Activated CD4-positive, CD25-positive, alpha-beta regulatory T cell treated with anti-CD3 and anti-CD28 coated beads, Interleukin-2, amount 50 U/mL, for 24 hours (primary cell): ENCODE measurements at regions not wholly inside any gene's neighbourhood (a gene's known extent, or its start where the extent isn't known, plus 50 kb on each side); places are given as distances from the start of the nearest gene placed in this dataset.
"Not testable (repeated sequence)": the region's sequence is repeated elsewhere in the genome, so short reads cannot be mapped to it uniquely, and the experiment has no call there.

Experiments used
- ATAC-seq, 2 donors: fragments of 150-1000 bp; cut with Tn5 transposase; one replicate each; pipeline ENCODE4 v1.10.0; 2021; ENCODE audit warnings: mild to moderate bottlenecking in 1 of 2, moderate library complexity in 1 of 2

- no peak for ATAC-seq
Observed at GRCh38 chr14:71754422-71755095, 177.7 kb upstream of the RGS6 start.

- no peak for ATAC-seq
Observed at GRCh38 chr14:71758229-71758951, 173.8 kb upstream of the RGS6 start.

DNA sequence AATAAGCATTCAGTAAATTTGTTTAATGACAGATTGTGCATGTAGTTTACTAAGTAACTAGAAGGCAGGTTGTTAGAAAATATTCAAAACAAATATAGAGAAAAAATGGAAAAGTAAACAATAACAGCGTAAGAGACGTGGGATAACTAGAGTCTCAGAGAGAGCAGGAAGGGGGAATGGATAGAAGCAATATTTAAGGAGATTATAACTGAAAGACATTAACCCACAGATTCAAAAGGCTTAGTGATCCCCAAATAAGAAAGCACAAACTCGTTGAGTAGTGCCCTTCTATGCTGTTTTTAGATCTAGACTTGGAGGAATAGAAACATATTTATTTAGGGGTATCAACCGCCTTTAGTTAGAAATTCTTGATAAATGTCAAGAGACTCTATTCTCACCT is 169.7 kb upstream of the RGS6 start:
- no peak for ATAC-seq

DNA sequence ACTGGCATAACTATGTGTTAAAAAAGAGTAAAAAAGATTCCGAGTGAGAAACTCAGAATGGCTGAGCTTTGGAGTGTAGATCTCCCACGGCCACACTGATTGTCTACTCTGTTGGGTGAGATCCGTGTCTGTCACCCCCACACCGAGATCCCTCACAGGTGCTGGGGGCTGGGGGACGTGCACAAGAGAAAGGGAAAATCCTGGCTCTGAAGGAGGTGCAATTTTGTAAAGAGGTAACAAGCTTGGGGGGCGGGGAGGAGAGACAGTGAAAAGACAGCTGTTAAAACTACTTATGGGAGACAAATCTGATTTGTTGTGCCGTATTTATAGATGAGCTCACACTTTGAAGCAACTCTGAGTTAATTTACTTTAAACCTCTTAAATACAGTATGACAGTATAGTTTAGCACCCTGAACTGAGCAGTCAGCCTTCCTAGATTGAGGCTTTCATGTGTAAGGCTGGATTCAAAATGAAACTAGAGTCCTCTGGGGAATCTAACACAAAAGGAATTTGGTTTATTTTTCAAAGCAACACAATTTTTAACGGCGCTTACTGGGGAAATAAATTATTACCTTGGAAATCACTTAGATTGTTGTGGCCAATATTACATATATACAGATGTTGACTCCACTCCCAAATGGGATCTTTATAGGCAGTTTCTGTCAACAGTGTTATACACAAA is 167.4 kb upstream of the RGS6 start:
- no peak for ATAC-seq

- ATAC-seq, result no peak
Observed at GRCh38 chr14:71765505-71765904, 166.7 kb upstream of the RGS6 start.

DNA sequence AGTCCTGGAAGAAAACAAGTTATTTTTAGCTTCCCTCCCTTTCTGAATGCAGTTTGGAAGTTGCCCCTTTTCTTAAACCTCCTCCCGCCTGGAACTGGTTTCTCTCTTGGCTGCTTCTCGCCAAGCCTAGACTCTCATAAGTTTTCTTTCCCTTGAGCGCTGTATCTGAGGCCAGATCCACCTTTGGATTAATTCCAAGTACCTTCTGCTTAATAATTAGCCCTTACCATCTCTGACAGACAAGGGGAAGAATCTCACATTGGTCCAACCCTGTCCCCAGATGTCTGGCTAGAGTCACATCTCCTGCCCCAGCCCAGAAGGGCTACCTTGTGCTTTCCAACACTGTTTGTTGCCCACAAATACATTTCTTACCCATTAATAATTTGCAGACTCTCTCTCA is 161.8 kb upstream of the RGS6 start:
- ATAC-seq, result no peak

DNA sequence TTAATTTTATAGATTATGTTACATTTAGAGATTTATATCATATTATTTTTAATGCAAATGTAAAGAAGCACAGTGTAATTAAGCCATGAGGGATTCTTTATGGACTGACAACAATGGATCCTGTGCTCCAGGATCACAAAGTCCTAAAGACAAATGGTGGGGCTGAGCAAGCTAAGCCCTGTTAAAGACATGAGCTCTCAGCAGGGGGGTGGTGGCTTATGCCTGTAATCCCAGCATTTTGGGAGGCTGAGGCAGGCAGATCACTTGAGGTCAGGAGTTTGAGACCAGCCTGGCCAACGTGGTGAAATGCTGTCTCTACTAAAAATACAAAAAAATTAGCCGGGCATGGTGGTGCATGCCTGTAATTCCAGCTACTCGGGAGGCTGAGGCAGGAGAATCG is 160.8 kb upstream of the RGS6 start:
- not testable (repeated sequence) for ATAC-seq

GRCh38 chr14:71771996-71772395 is 160.2 kb upstream of the RGS6 start:
- not testable (repeated sequence) for ATAC-seq

DNA sequence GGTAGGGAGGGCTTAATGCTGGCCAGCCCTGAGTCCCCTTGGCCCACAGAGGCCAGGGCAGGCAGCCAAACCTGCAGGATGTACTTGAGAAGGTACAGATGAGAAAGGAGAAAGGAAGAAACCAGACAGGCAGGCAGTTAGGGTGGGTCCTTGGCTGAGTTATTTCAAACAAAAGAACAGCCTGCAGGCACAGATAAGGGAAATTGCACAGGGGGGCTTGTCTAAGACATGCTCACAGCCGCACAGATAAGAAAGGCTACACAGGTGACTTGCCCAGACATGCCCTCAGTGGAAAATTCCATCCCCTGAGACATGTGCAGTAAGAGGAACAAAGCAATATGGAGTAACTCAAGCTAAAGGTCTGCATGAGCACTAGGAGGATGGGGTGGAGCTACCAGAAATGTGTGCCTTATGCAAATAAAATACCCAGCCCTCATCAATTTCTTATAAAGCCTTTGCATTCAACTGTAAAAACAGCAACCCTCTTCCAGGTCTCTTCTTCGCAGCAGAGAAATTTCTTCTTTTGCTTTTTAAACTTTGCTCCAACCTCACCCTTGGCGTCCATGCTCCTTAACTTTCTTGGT is 158.2 kb upstream of the RGS6 start:
- ATAC-seq, result no peak

GRCh38 chr14:71776471-71777360 is 155.5 kb upstream of the RGS6 start:
- no peak for ATAC-seq

GRCh38 chr14:71780075-71780474 is 152.2 kb upstream of the RGS6 start:
- no peak for ATAC-seq

DNA sequence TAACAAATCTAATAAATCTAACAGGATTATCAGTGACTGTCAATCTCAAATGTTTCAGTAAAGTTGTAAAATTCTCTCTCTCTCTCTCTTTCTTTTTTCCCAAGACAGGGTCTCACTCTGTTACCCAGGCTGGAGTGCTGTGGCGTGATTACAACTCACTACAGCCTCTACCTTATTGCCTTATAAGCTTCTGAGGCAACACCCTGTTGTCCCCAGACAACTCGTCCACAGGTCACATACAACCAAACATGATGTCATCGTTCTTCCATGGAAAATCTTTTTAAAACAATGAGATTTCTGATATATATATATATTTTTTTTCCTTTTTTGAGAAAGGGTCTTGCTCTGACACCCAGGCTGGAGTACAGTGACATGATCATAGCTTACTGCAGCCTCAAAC is 151.4 kb upstream of the RGS6 start:
- no peak for ATAC-seq

GRCh38 chr14:71783088-71783487 is 149.1 kb upstream of the RGS6 start:
- no peak for ATAC-seq

- ATAC-seq, result no peak
Observed at GRCh38 chr14:71783786-71784185, 148.4 kb upstream of the RGS6 start.

DNA sequence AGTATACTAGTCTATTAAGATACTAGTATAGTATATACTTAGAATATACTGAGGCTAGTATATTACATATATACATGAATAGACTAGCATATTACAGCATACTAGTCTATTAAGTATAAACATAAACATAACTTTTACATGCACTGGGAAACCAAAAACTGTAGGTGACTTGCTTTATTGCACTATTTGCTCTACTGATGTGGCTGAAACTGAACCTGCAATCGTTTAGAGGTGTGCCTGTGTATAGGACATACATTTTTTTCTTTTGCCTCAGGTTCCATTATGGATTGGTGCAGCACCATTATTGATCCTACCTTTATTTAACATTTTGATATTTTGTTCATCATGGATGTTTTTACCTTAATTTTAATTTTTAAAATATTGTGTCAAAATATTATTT is 143.2 kb upstream of the RGS6 start:
- no peak for ATAC-seq

DNA sequence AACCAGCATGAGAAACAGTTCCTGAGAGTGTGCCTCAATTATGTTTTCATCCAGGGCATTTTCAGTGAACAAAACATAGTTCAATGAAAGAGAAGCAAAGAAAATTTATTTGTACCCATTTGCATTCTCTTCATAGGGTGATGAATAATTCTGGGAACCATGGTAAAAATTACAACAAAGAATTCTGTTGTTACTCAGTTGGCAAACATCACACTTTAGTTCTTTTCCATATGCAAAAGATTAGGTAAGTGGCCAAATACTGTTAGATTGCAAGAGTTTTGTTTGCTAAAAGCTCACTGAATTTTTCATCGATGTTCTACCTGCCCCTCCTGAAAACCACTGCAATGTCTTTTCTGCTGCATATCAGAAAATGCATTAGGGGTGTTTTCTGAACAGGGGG is 132.4 kb upstream of the RGS6 start:
- ATAC-seq, result no peak

- ATAC-seq, result no peak
Observed at GRCh38 chr14:71800878-71801277, 131.4 kb upstream of the RGS6 start.

DNA sequence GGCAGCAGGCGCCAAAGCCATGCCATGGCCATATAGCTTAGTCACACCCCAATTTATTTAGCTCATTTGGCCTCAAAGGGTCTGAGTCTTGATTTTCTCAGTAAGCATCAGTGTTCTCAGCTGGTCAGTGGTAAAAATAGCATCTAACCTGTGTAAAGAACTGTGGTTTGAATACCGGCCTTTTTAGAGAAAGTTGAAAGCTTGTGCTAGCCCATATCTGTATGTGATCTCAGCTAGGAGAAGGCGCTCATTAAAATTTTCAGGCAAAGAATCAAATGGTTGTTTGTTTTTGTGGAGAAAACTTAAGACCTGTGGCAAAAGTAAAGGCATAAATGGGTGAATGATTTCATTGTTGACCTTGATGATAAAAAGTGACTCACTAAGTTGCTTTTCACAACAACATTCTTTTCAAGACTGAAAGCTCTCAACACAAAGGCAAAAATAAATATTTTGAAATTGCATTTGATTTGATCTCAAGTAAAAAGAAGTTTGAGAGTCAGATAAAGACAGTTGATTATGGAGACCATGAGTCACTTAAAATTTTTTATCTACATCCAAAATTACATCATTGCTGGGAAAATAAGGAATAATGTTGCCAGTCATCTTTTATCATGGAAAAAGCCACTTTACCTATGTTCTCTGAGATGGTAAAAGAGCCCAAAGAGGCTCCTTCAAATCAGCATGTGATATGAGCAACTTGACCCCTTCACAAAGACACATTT is 128.5 kb upstream of the RGS6 start:
- no peak for ATAC-seq

- ATAC-seq, result no peak
Observed at GRCh38 chr14:71804992-71805391, 127.2 kb upstream of the RGS6 start.

DNA sequence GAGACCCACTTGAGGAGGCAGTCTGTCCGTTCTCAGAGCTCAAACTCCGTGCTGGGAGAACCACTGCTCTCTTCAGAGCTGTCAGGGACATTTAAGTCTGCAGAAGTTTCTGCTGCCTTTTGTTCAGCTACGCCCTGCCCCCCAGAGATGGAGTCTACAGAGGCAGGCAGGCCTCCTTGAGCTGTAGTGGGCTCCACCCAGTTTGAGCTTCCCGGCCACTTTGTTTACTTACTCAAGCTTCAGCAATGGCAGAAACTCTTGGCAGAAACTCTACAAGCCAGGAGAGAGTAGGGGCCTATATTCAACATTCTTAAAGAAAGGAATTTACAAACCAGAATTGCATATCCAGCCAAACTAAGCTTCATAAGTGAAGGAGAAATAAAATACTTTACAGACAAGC is 125.2 kb upstream of the RGS6 start:
- not testable (repeated sequence) for ATAC-seq

DNA sequence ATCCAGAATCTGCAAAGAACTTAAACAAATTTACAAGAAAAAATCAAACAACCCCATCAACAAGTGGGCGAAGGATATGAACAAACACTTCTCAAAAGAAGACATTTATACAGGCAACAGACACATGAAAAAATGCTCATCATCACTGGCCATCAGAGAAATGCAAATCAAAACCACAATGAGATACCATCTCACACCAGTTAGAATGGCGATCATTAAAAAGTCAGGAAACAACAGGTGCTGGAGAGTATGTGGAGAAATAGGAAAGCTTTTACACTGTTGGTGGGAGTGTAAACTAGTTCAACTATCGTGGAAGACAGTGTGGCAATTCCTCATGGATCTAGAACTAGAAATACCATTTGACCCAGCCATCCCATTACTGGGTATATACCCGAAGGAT is 121.4 kb upstream of the RGS6 start:
- not testable (repeated sequence) for ATAC-seq

- no peak for ATAC-seq
Observed at GRCh38 chr14:71812693-71813092, 119.5 kb upstream of the RGS6 start.
